Esophagus muscularis mucosa (tissue), 3 donors: ENCODE measurements at regions not wholly inside any gene's neighbourhood (a gene's known extent, or its start where the extent isn't known, plus 50 kb on each side); places are given as distances from the start of the nearest gene placed in this dataset.

Experiments used
- POLR2AphosphoS5 ChIP-seq, 2 donors: sonication (generic); formaldehyde crosslinking; IDR thresholded peaks; one replicate each; pipeline ENCODE4 v1.6.1; 2017; ENCODE audit warnings: antibody characterized with exemption in 2 of 2
- TF ChIP-seq, protein P1 (sequence below), 3 experiments: fragments of 200-600 bp in 2 of 3; fragments of 450-650 bp in 1 of 3; sonication (generic) in 2 of 3; IDR thresholded peaks; one replicate each; pipeline ENCODE4 v1.5.1; 2017 to 2019; ENCODE audit warnings: antibody characterized with exemption in 3 of 3, mild to moderate bottlenecking in 2 of 3, moderate library complexity in 1 of 3

DNA sequence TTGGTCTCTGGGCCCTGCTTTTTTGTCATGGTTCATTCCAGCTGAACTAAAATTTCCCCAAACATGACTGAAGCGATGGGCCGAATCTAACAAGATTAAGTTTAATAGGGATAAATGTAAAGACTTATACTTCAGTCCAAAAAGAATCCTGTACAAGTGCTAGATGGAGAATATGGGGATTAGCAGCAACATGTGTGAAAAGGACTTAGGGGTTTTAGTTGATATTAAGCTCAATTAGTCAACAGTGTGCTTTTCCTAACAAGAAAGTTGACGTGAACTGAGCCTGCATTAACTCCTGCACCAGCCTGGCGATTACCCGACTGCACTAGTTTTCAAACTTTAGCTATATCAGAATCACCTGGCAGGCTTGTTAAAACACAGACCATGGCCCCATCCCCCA lies 61.0 kb upstream of the BBX start:
- TF ChIP-seq, protein P1, sequence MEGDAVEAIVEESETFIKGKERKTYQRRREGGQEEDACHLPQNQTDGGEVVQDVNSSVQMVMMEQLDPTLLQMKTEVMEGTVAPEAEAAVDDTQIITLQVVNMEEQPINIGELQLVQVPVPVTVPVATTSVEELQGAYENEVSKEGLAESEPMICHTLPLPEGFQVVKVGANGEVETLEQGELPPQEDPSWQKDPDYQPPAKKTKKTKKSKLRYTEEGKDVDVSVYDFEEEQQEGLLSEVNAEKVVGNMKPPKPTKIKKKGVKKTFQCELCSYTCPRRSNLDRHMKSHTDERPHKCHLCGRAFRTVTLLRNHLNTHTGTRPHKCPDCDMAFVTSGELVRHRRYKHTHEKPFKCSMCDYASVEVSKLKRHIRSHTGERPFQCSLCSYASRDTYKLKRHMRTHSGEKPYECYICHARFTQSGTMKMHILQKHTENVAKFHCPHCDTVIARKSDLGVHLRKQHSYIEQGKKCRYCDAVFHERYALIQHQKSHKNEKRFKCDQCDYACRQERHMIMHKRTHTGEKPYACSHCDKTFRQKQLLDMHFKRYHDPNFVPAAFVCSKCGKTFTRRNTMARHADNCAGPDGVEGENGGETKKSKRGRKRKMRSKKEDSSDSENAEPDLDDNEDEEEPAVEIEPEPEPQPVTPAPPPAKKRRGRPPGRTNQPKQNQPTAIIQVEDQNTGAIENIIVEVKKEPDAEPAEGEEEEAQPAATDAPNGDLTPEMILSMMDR (IDR thresholded peaks at IDR 0.05): no peak
- TF ChIP-seq POLR2AphosphoS5 (IDR thresholded peaks at IDR 0.05): no peak
